Embryonic facial prominence (tissue), 1 donor: ENCODE measurements at regions not wholly inside any gene's neighbourhood (a gene's known extent, or its start where the extent isn't known, plus 50 kb on each side); places are given as distances from the start of the nearest gene placed in this dataset.

Source experiments
- DNase-seq: peaks from one replicate; pipeline ENCODE4 v3.0.0-alpha.2; 2016; ENCODE audit errors: extremely low spot score

GRCh38 chr13:104270731-104271130, 1204.5 kb upstream of the SLC10A2 start:
- DNase-seq: no peak

DNA sequence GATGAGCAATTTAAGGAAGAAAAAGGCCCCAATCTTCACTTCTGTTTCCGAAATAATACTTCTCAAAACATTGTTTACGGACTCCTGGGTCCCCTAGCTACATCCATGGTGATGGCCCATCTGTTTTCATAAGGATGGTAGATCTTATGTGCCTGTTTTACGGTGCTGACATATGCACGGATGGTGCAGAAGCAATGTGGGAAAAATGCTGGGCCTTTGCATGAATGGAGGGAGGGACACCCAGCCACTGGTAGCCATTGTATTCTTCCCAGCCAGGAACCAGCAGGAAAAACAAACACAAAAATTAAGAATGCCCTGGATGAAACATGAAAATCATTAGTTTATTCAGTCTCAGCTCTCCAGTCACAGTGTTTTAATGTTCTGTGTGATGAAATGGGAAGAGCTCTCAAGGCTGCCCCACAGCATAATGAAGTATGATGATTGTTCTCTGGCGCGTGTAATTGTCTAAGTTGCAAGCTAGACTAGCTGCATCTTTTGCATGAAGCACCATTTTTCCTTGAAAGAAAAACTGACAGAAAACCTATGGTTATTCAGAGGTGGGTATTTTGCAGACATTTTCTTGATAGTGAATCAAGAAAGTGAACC, 1201.1 kb upstream of the SLC10A2 start:
- no peak for DNase-seq

DNA sequence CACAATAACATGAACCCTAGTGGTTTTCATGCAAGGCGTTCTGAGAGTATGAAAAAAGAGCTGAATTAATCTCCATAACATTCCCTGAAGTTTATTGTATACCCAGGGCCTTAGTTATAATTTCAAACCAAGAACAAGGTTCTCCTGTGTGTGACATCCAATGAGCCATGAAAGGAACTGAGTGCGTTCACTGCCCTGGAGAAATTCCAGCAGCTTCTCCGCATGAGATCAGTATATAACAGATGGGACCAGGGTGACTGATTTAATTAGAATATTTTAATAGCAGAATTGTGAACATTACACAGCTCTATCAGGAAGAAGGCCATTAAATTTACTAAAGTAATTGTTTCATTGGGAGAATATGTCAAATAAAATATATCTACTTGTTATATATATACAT, 1190.5 kb upstream of the SLC10A2 start:
- DNase-seq: no peak

GRCh38 chr13:104253063-104253680, 1187.0 kb upstream of the SLC10A2 start:
- DNase-seq: no peak

- no peak for DNase-seq
Measured at GRCh38 chr13:104251931-104252330, 1185.7 kb upstream of the SLC10A2 start.

DNA sequence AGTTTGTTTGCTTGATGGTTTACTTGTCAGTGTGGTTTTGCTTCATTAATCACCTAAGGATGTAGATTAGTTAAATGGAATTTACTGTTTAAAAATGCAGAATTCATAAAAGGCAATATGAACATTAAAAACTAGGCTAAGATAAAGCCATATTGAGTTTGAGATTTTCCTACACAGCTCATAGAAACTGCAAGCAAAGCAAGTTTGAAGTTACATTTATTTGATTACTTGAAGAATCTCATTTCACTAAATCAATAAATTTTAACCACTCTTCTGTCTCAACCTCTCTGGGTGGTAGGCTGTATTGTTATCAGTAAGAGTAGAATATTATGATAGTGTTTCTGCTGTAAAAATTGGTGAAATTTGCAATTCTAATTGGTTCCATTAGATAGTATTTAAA, 1180.7 kb upstream of the SLC10A2 start:
- no peak for DNase-seq

DNA sequence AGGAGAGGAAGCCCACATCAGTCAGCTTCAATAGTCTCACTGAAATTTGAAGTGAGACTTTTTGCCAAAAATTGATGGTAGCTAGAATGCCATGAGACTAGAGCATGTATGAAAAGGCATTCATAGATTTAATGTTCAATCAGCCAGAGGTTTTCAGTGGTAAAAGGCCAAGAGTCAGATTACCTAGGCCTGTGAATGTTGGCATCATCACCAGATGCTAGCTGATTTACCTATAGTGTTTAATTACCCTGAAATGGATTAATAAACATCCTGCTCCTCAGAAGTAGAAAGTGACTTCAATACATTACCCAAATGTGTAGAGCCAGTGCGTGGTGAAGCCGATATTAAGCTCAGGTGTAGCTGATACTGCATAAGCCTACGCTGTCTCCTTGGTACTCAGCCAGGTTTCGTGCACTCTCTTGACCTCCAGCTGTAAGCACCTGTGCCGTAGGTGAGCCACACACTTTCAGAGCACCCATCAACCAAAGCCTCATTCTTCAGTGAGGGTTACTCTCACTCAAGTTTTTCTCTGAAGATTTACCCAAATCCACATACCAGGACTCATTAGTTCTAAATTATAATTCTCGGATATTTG, 1140.3 kb upstream of the SLC10A2 start:
- DNase-seq: no peak

DNA sequence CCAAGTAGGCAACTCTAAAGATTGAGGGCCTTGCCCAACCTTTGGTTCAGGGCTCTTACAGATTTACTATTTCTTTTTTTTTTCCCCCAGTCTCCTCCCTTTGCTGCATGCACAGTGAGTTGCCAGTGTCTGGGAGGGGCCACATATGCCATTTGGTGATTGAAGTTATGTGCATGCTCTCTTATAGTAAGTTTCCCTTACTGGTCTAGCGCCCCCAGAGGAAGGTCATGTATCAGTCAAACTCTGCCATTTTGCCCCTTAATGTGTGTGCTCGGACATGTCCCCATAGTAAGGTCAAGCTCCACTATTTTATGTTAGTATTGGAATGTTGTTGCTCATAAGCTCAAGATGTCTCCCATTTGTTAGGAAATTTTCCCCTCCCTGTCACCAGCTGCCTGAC, 1138.0 kb upstream of the SLC10A2 start:
- no peak for DNase-seq

DNA sequence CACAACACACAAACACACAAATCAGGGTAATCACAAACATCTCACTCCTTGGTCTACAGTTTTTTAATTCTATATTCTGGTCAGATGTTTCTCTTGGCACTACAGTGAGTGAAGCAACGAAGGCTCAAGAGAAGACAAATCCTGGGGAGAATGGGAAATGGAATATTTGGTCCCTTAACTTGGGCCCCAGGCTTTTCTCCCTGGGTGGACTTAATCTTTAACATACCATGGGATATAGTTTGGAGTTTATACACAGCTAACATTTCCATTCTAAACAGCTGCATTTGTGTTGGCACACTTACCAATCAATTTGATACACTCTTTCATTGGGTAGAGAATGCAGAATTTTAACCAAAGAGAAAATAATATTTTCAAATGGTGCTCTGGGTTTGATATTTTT, 1132.6 kb upstream of the SLC10A2 start:
- peak; percentile 21 for DNase-seq

DNA sequence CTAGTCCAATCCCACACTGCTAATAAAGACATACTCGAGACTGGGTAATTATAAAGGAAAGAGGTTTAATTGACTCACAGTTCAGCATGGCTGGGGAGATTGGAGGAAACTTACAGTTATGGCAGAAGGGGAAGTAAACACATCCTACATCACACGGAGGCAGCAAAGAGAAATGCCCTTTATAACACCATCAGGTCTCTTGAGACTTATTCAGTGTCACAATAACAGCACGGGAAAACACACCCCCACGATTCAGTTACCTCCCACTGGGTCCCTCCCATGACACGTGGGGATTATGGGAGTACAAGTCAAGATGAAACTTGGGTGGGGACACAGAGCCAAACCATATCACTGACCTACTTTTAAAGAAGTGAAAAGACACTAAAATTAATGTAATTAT, 1130.4 kb upstream of the SLC10A2 start:
- DNase-seq: no peak

DNA sequence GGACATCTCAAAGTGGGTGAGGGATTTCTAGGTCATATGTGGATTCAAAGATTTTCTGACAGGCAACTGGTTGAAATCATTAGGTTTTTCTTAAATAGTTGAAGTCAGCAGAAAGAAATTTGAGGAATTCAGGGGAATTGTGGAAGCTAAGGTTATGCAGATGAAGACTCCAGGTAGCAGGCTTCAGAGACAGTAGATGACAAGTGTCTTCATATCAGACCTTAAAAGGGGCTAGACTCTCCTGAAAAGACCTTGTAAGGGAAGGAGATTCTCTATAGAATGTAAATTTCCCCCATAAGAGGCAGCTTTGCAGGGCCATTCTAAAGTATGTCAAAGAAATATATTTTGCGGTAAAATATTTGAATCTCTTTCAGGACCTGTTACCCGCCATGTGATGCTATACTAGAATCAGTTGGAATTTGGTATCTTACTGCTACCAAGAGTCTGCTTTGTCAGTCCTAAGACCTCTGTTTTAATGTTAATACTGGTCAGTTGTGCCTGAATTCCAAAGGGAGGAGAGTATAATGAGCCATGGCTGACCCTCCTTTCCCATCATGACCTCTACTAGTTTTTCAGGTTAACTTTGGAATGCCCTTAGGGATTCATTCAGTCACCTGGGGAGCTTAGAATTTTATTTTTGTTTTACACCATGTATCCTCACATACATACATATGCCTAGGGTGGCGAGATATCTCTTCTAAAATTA, 1115.5 kb upstream of the SLC10A2 start:
- no peak for DNase-seq

DNA sequence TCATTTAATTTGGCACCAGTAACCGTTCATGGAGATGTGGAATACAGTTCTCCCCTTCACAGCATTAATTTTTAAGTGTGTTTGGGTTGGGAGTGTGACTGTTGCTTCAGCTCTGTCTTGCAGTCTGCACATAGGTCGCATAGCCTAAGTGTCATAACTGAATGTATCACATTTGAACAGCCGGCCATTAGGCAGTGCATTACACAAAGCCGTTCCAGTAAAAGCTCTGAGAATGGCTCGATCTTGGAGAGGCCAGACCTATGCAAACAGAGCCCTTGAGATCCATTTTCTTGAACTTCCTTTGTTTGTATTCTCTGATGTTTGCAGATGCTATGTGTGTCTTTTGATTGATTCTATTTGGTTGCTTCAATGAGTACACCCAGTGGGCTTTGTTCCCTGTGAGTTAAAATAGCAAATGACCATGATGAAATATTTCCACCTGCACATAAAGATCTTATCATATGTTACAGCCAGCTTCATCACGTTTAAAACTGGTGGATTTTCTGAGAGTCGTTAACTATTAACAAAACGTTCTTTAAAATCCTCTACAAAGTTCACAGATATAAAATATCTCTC, 1104.9 kb upstream of the SLC10A2 start:
- no peak for DNase-seq

DNA sequence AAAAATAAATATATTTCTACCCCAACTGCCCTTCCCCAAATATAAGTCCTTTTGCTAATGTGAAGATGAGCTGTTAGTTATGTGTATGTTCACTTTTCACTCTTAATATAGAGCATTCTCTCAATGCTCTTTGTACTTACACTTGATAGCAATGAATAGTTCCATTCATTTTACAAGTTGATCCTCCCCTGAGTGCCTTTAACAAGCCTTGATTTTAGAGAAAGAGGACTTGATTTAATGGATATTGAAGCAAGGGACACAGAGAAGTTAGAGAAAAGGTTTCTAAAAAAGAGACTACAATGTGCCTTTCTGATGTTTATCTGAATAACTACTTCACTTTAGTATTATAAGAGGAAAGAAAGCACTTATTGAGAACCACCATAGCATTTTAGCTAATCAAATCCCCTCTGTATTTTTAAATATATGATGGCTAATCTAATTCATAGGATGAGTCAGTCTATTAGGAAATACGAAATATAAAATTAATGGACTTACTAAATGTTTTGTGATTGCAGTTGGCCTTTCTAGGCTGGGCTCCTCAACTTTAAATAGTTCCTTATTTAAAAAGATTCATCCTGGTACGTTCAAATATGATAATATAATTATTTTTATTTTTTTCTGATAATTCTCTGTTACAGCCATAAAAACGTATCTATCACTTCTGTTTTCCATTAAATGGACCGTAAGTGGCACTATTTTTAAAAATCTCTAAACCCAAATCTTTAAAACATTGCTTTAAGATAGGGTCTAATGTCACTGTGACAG, 1097.8 kb upstream of the SLC10A2 start:
- no peak for DNase-seq

- DNase-seq: no peak
Measured at GRCh38 chr13:104160536-104160935, 1094.3 kb upstream of the SLC10A2 start.

DNA sequence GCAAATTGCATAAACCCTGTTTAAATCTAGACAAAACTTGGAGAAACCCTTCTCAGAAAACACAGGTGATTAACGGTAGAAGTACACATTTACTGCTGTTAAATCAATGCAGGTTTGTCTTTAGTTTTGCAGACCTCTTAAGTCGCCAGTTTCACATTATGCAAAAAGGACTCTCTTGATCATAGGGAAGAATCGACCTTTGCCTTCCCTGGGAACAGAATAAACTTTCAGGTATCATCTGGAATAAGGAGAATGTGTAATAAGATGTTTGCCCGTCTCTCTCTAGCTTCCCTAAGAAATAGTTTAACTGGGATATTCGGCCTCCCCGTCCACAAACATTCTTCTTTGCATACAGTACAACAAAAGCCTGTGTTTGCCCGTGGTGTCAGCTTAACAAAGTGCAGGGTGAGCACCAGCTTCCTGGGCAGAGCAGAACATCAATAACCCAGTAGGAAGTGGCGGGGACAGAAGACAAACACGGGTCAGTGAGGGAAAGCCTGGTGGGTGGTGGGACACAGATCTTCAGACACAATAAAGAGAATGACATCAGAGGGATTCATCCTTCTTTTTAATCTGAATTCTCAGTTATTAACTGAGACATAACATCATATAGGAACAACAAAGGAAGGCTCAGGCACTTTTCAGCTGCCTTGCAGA, 1077.7 kb upstream of the SLC10A2 start:
- no peak for DNase-seq

DNA sequence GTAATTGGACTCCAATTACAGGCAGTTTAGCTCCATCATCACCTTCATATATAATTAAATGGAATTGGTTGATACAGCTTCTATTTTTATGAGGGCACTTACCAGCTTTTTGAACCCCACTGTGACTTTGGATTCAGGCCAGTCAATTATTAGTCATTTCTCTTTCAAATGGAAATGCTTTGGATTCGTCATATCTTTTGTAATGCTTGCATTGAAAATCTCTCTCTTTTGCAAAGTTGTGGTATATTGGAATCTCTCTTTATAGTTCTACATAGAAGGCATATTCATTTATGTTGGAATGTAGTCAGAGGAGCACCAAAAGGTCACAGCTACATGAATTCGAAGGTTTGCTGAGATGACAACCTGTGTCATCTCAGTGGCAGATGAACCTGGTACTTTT, 1074.3 kb upstream of the SLC10A2 start:
- no peak for DNase-seq

DNA sequence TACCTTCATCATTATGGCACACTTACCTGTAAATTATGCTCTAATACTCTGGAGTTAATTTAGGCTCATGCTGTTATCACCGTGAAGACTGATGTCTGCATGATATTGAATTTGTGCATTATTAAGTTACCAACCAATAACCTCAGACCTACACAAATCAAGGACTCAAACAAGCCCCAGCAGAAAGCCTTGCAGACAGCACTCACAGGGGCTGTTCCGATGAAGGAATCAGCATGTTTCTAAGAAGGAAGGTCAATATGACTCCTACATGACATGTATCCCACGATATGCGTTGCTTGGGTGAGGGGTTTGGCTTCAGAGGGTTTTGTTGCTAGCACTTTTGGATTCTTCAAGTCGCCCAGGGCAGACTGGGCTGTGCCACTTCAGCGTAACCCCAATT, 1071.2 kb upstream of the SLC10A2 start:
- DNase-seq: no peak

DNA sequence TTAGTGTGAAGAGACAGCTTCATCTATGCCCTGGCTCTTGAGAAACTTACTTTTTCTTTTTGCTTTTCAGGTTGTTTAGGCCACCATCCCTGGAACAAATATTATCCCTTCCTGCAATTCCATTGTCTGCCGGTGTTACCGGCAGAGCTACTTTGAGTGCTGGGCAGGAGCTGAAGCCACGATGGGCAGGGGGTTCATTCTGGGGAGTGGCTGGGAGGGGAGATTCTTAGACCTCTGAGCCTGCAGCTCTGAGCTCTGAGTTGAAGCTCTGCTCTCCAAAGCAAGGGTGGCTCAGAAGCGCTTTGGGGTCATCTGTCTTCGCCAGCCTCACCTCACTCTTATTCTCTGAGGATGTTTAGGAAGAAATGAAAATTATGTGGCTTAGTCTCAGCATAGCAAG, 1066.6 kb upstream of the SLC10A2 start:
- DNase-seq: no peak

GRCh38 chr13:104114101-104114500, 1047.9 kb upstream of the SLC10A2 start:
- no peak for DNase-seq

GRCh38 chr13:104111031-104111430, 1044.8 kb upstream of the SLC10A2 start:
- no peak for DNase-seq

- no peak for DNase-seq
Measured at GRCh38 chr13:104106705-104107393, 1040.6 kb upstream of the SLC10A2 start.
